Body of pancreas (tissue), 4 donors: ENCODE measurements at regions not wholly inside any gene's neighbourhood (a gene's known extent, or its start where the extent isn't known, plus 50 kb on each side); places are given as distances from the start of the nearest gene placed in this dataset.

Experiments
- POLR2A ChIP-seq, 3 donors: fragments of 450-650 bp; IDR thresholded peaks; one replicate each; pipeline ENCODE4 v1.6.1; 2016; ENCODE audit warnings: antibody characterized with exemption in 3 of 3, mild to moderate bottlenecking in 2 of 3
- TF ChIP-seq, protein P1 (sequence below), 7 experiments: fragments of 450-650 bp in 4 of 7; fragments of 200-600 bp in 3 of 7; sonication (generic) in 3 of 7; IDR thresholded peaks; one replicate each; pipeline ENCODE4 v1.5.1; 2016 to 2019; ENCODE audit warnings: antibody characterized with exemption in 7 of 7

DNA sequence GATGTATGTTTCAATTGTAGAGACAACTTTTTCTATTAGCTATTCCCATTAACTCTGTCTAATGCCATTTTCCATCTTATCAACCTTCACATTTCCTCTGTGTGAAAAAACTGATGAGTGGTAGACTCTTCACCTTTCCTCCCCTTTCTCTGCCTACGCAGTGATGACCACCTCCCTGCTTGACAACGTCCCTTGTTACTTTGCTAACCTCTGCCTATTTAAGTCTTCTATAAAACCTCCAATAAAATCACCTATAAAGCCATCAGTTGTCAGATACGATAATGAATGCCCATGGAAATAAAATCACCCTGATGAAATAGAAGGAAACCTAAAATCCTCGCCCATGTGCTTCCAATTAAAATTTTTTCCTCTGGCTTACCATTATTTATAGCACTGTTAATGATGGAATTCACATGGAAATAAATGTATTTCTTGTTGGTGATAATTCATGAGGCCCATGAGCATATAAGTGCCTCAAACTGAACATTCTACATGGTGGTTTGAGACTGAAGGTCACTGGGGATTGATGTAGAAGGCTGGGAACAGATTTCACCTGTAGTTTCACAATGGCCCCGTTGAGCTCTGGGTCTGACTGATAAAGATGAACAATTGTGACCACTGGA lies 1454.0 kb upstream of the SEL1L start:
- TF ChIP-seq, protein P1, sequence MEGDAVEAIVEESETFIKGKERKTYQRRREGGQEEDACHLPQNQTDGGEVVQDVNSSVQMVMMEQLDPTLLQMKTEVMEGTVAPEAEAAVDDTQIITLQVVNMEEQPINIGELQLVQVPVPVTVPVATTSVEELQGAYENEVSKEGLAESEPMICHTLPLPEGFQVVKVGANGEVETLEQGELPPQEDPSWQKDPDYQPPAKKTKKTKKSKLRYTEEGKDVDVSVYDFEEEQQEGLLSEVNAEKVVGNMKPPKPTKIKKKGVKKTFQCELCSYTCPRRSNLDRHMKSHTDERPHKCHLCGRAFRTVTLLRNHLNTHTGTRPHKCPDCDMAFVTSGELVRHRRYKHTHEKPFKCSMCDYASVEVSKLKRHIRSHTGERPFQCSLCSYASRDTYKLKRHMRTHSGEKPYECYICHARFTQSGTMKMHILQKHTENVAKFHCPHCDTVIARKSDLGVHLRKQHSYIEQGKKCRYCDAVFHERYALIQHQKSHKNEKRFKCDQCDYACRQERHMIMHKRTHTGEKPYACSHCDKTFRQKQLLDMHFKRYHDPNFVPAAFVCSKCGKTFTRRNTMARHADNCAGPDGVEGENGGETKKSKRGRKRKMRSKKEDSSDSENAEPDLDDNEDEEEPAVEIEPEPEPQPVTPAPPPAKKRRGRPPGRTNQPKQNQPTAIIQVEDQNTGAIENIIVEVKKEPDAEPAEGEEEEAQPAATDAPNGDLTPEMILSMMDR (IDR thresholded peaks at IDR 0.05) = no peak
- no peak for TF ChIP-seq POLR2A (IDR thresholded peaks at IDR 0.05)
